ENCODE measurements at regions not wholly inside any gene's neighbourhood (a gene's known extent, or its start where the extent isn't known, plus 50 kb on each side); places are given as distances from the start of the nearest gene placed in this dataset.

GRCh38 chr6:167525774-167526173, 200.9 kb downstream of the TTLL2 start:
- no peak overlapping the region for H3K27ac ChIP-seq
- no peaks in the 10 kb centered on the region for H3K9me3 ChIP-seq
- DNase-seq (no peak), ATAC-seq (no peak)
- no peak for TF ChIP-seq CTCF (IDR thresholded peaks at IDR 0.05)
- intact Hi-C loops (cut with DNase I), result no loop called here
- peaks cover 3 to 17% (median 10%) of the 10 kb centered on the region in 9 donors for H3K4me1 ChIP-seq
- no peaks in the 10 kb centered on the region for H3K27me3 ChIP-seq
- H3K4me3 ChIP-seq, result no peak overlapping the region
- WGBS, 2 donors, result 96 to 97% methylated on average over 6 of the region's 6 CpGs
- H3K36me3 ChIP-seq, result no peaks in the 10 kb centered on the region

- intact Hi-C loops (cut with DNase I), result no loop called here
- ATAC-seq (no peak), DNase-seq (no peak)
- no peaks in the 10 kb centered on the region for H3K27me3 ChIP-seq
- no peaks in the 10 kb centered on the region for H3K9me3 ChIP-seq
- no peaks in the 10 kb centered on the region for H3K36me3 ChIP-seq
- no peak for TF ChIP-seq CTCF (IDR thresholded peaks at IDR 0.05)
- WGBS, 2 donors, result 86 to 93% methylated on average over 23 of the region's 23 CpGs
- no peak overlapping the region for H3K4me3 ChIP-seq
- no peak overlapping the region for H3K27ac ChIP-seq
- peaks cover 3 to 17% (median 10%) of the 10 kb centered on the region in 9 donors for H3K4me1 ChIP-seq
Observed at GRCh38 chr6:167526465-167527368, 201.8 kb downstream of the TTLL2 start.

GRCh38 chr6:167528239-167528638, 203.4 kb downstream of the TTLL2 start:
- TF ChIP-seq CTCF (IDR thresholded peaks at IDR 0.05), result no peak
- H3K27ac ChIP-seq, result no peak overlapping the region
- ATAC-seq (no peak), DNase-seq (no peak)
- no peak overlapping the region for H3K4me3 ChIP-seq
- no peaks in the 10 kb centered on the region for H3K27me3 ChIP-seq
- H3K4me1 ChIP-seq, result peaks cover 3 to 17% (median 10%) of the 10 kb centered on the region in 9 donors
- intact Hi-C loops (cut with DNase I), result no loop called here
- no peaks in the 10 kb centered on the region for H3K9me3 ChIP-seq
- H3K36me3 ChIP-seq, result no peaks in the 10 kb centered on the region
- 84 to 90% methylated on average over 2 of the region's 2 CpGs for WGBS, 2 donors

- ATAC-seq, result no peak
- no peaks in the 10 kb centered on the region for H3K9me3 ChIP-seq
- 79 to 88% methylated on average over 6 of the region's 6 CpGs for WGBS, 2 donors
- no peaks in the 10 kb centered on the region for H3K27me3 ChIP-seq
- TF ChIP-seq CTCF (IDR thresholded peaks at IDR 0.05), result no peak
- no peak overlapping the region for H3K27ac ChIP-seq
- no peak overlapping the region for H3K4me3 ChIP-seq
- H3K36me3 ChIP-seq, result no peaks in the 10 kb centered on the region
- no peak for DNase-seq
- H3K4me1 ChIP-seq, result peaks cover 2 to 12% (median 10%) of the 10 kb centered on the region in 9 donors
- intact Hi-C loops (cut with DNase I), result no loop called here
Observed at GRCh38 chr6:167528976-167529375, 204.1 kb downstream of the TTLL2 start.
